CD4-positive, alpha-beta T cell treated with Interleukin-15 for 4 hours (primary cell): ENCODE measurements at regions not wholly inside any gene's neighbourhood (a gene's known extent, or its start where the extent isn't known, plus 50 kb on each side); places are given as distances from the start of the nearest gene placed in this dataset.

ENCODE experiments used
- DNase-seq: peaks from one replicate; pipeline ENCODE4 v3.0.0-alpha.2; 2020; ENCODE audit warnings: low spot score

GRCh38 chr9:551986-552929 is 289.2 kb upstream of the DMRT1 start:
- no peak for DNase-seq

GRCh38 chr9:555493-555892 is 286.0 kb upstream of the DMRT1 start:
- DNase-seq, result no peak

- no peak for DNase-seq
These were observed 285.3 kb upstream of the DMRT1 start for GRCh38 chr9:556199-556598.

- no peak for DNase-seq
These were observed 284.8 kb upstream of the DMRT1 start for GRCh38 chr9:556675-557074.

GRCh38 chr9:557601-558201 is 283.8 kb upstream of the DMRT1 start:
- DNase-seq, result no peak

- no peak for DNase-seq
These were observed 280.1 kb upstream of the DMRT1 start for GRCh38 chr9:561427-561826.

GRCh38 chr9:563200-563599 is 278.3 kb upstream of the DMRT1 start:
- no peak for DNase-seq

- DNase-seq, result no peak
These were observed 276.0 kb upstream of the DMRT1 start for GRCh38 chr9:565528-565927.

- no peak for DNase-seq
These were observed 274.3 kb upstream of the DMRT1 start for GRCh38 chr9:567128-567746.

GRCh38 chr9:567747-568305 is 273.7 kb upstream of the DMRT1 start:
- no peak for DNase-seq

- DNase-seq, result no peak
These were observed 272.2 kb upstream of the DMRT1 start for GRCh38 chr9:569296-569695.

GRCh38 chr9:570187-570586 is 271.3 kb upstream of the DMRT1 start:
- DNase-seq, result no peak

- no peak for DNase-seq
These were observed 270.4 kb upstream of the DMRT1 start for GRCh38 chr9:571066-571465.

GRCh38 chr9:571741-572140 is 269.8 kb upstream of the DMRT1 start:
- DNase-seq, result no peak

- no peak for DNase-seq
These were observed 267.6 kb upstream of the DMRT1 start for GRCh38 chr9:573691-574410.

GRCh38 chr9:575139-575538 is 266.4 kb upstream of the DMRT1 start:
- DNase-seq, result no peak

GRCh38 chr9:580652-581342 is 260.7 kb upstream of the DMRT1 start:
- no peak for DNase-seq

GRCh38 chr9:581673-582497 is 259.6 kb upstream of the DMRT1 start:
- no peak for DNase-seq

GRCh38 chr9:582775-583174 is 258.7 kb upstream of the DMRT1 start:
- no peak for DNase-seq

- no peak for DNase-seq
These were observed 254.0 kb upstream of the DMRT1 start for GRCh38 chr9:587527-587926.

- no peak for DNase-seq
These were observed 252.5 kb upstream of the DMRT1 start for GRCh38 chr9:588981-589380.
